GM04504 (cell line): ENCODE measurements at regions not wholly inside any gene's neighbourhood (a gene's known extent, or its start where the extent isn't known, plus 50 kb on each side); places are given as distances from the start of the nearest gene placed in this dataset.
"Not testable (repeated sequence)": the region's sequence is repeated elsewhere in the genome, so short reads cannot be mapped to it uniquely, and the experiment has no call there.

Experiments used
- DNase-seq: peaks from one replicate; pipeline ENCODE4 v3.0.0-alpha.2; 2012; ENCODE audit warnings: low read depth

DNA sequence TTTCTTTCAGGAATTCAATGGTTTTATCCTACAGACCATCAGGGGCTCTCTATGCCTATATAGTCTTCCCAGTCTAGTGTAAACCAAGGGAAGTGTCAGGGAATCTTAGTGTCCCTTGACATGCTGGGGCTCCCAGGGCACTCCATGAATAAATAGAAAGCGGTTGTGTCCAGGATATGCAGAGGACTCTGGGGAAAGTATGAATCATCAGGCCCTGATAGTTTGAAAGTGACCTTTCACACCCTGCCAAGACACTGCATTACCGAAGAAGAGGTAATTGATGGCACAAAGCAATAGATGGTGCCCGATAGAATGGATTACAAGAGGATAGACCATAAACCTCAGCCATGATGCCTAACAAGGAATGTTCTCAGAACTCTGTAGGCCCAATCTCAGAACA, 163.3 kb upstream of the DAPK1 start:
- DNase-seq: no peak

DNA sequence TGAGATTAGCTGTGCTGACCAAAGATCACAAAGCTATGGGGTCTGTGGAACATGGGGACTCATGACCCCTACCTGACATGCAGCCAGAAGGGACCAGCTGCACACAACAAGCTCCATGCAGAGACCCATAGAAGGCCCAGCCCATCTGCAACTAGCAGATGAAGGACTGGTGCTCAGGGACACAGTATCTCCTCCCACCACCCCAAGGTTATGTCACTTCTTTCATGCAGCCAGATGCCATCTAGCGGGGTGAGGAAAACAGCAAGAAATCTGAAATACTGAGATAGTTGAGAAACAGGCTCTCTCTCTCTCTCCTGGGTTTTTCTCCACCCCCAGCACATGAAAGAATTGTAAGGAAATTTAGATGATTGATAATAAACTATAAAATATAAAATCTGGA, 161.3 kb upstream of the DAPK1 start:
- DNase-seq: no peak

DNA sequence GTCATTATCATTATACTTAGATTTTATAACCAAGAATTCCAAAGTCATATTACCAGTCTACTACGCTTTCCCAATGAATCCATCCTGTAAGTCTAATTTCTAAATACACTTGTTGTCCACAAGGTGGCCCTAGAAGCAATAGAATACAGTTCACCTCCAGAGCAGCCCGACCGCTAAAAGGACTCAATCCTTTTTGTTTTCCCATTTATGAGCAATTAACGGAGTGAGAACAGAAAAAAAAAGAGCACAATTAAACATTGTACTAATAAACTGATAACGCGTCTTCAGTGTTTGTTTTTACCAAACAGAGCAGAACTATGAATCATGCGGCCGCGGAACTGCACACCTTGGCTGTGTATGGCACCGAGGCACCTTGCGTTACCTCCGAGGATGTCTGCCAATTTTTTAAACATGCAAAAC, 160.7 kb upstream of the DAPK1 start:
- peak; percentile 41 for DNase-seq

GRCh38 chr9:87337335-87338087, 160.2 kb upstream of the DAPK1 start:
- no peak for DNase-seq

GRCh38 chr9:87338088-87338989, 159.3 kb upstream of the DAPK1 start:
- DNase-seq: no peak

DNA sequence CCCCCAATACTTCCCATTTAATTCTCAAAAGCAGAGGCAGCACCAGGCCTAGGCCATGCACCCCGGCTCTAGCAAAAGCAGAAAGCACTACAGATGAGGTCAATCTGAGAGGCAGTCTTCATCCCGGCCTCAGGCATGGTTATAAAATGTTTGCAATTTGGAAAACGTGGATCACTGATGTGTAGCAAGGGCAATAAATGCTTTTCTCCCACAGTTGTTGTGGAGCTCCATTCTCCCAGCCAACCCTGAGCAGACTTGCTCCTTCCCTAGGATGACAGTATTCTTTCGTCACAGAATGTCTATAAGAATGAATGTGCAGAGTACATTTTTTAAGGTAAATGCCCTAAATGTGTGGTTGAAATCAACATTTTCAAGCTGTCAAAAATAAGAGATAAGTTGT, 157.3 kb upstream of the DAPK1 start:
- DNase-seq: no peak

DNA sequence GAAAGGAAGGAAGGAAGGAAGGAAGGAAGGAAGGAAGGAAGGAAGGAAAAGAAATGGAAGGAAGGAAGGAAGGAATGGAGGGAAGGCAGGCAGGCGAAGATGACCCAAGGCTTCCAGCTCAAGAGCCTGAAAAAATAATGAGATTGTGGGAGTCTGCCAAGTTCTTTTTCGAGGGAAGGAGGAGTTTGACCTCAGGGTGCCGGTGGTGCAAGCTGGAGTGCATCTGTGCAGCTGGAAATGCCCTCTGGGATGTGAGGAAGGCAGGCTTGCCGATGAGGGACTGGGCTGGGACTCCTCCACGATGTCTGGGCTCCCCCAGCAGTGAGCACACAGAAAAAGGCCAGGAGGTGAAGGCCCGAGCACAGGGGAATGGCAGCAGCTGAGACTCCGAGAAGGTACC, 154.9 kb upstream of the DAPK1 start:
- no peak for DNase-seq

- no peak for DNase-seq
Measured at GRCh38 chr9:87343816-87344430, 153.7 kb upstream of the DAPK1 start.

DNA sequence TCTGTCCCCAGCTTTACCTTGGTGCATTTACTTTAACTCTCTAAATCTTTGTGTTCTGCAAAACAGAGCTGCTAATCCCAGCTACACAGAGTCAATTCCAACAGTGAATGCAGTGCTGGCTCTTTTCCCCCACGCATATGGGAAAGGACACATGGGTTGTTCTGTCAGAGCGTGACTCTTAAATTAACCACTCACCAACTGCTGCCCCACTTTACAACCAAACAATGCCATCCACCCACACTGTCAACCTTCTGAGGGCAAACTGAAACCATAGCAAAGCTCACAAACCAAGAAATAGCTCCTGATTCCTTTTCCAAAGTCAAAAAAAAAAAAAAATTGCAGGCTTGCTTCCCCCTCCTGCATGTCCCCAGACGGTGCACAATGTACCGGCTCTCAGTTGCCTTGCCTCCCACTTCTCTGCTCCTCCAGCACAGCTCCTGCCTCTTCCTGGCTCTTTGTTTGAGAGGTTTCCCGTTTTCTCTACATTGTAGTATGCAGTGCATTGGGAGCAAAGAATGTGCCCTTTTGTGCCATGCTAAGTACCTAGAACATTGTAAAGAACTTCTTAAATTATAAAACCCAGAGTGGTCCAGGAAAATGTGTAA, 151.5 kb upstream of the DAPK1 start:
- no peak for DNase-seq

DNA sequence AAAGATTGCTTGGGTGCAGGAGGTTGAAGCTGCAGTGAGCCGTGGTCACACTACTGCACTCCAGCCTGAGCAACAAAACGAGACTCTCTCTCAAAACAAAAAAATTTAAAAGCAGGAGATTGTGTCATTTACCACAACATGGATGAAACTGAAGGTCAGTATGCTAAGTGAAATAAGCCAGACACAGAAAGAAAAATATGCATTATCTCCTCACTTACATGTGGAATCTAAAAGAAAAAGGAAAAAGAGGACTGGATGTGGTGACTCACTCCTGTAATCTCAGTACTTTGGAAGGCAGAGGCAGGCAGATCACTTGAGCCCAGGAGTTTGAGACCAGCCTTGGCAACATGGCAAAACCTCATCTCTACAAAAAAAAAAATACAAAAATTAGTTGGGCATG, 146.8 kb upstream of the DAPK1 start:
- no peak for DNase-seq

- DNase-seq: no peak
Measured at GRCh38 chr9:87353301-87353700, 144.4 kb upstream of the DAPK1 start.

- DNase-seq: no peak
Measured at GRCh38 chr9:87354147-87354546, 143.5 kb upstream of the DAPK1 start.

GRCh38 chr9:87357600-87357999, 140.1 kb upstream of the DAPK1 start:
- DNase-seq: no peak

- no peak for DNase-seq
Measured at GRCh38 chr9:87359264-87359663, 138.4 kb upstream of the DAPK1 start.

GRCh38 chr9:87359958-87360601, 137.6 kb upstream of the DAPK1 start:
- no peak for DNase-seq

DNA sequence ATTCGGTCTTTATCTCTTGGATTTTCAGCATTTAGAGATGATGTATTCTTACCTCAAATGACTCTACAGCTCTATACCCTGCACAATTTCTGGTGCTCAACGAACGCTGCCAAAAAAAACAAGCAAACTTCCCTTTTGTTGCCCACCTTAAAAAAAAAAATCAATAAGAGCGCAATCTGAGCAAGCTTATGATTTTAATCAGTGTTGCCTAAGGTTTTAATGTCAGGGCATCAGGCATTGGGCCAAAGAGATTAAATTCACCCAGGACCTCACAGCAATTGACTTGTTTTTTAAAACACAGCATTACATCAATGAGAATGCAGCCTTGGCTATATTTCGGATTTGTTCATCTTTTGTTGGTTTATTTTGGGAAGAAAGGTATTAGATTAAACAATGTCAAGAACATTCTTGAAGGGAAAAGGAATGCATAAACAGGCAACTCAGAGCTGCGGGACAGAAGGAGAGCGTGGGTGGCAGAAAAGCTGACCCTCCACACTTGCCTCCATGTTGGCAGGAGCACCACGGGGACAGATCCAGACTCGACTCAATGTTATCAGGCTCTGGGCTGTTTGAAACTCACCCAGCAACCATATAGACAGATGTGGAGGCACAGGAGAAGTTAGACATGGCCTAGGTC, 127.5 kb upstream of the DAPK1 start:
- no peak for DNase-seq

DNA sequence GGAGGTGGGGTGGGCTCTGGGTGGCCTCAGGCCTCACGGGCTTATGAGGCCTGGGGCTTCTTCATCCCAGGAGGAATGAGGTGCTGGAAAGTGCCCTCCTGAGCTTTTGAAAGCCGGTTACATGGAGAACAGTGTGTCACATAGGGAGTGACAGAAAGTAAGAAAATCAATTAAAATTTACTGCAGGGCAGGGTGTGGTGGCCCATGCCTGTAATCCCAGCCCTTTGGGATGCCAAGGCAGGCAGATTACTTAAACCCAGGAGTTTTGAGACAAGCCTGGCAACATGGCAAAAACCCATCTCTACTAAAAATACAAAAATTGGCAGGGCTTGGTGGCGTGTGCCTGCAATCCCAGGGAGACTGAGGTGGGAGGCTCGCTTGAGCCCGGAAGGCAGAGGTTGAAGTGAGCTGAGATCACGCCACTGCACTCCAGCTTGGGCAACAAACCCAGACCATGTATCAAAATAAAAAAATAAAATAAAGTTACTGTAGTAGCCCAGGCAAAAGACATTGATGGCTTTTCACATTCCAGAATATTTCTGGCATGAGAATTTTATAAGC, 125.8 kb upstream of the DAPK1 start:
- no peak for DNase-seq

DNA sequence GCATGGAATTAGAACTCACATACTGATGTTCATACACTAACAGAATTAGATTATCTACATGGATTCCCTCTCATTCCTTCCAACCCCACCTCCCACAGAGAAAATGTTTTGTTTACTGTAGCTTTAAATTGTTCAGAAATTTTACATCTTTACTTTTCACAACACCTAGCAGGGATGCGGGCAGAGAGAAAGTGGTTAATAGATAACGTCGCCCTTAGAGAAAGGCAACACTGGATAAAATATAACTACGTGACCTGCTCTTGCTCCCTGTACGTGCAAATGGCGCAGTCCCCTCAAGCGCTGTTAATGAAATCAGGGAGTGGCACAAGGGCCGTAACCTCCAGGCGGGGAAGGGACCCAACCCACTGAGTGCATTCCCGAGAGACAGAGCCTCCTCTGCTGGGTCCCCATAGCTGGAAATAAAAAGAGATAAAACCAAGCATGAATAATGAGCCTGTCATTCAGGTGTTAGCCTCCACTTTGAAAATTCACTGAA, 125.3 kb upstream of the DAPK1 start:
- DNase-seq: no peak

DNA sequence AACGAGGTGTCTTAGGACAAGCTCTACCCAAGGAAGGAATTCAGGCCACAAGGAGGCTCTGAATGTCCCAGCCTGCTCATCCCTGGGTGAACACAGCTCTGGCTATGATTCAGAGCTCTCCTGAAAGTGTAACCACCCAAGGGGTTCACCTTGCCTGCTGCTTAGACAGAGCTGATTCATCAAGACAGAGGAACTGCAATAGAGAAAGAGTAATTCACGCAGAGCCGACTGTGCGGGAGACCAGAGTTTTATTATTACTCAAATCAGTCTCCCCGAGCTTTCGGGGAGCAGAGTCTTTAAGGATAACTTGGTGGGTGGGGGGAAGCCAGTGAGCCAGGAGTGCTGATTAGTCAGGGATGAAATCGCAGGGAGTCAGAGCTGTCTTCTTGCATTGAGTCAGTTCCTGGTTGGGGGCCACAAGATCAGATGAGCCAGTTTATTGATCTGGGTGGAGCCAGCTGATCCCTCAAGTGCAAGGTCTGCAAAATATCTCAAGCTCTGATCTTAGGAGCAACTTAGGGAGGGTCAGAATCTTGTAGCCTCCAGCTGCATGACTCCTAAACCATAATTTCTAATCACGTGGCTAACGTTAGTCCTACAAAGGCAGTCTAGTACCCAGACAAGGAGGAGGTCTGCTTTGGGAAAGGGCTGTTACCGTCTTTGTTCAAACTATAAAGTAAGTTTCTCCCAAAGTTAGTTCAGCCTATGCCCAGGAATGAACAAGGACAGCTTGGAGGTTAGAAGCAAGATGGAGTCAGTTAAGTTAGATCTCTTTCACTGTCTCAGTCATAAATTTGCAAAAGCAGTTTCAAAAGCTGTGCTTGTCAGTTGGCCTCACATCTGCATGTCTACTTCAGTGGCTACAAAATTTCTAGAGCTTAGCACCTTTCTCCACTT, 123.4 kb upstream of the DAPK1 start:
- not testable (repeated sequence) for DNase-seq
